GM23338 (cell line): ENCODE measurements at regions not wholly inside any gene's neighbourhood (a gene's known extent, or its start where the extent isn't known, plus 50 kb on each side); places are given as distances from the start of the nearest gene placed in this dataset.

ENCODE experiments used
- CREB1 ChIP-seq: fragments of 250-450 bp; sonication (Bioruptor Pico); IDR thresholded peaks from 2 replicates; pipeline ENCODE4 v1.5.0; 2020; ENCODE audit warnings: low read depth, mild to moderate bottlenecking, moderate library complexity
- EZH2 ChIP-seq: fragments of 200-600 bp; sonication (generic); IDR thresholded peaks from one replicate; pipeline ENCODE4 v1.8.0; 2017; ENCODE audit warnings: antibody characterized with exemption, mild to moderate bottlenecking, low read depth; ENCODE audit not compliant: unreplicated experiment
- EZH2phosphoT487 ChIP-seq: fragments of 200-600 bp; sonication (generic); IDR thresholded peaks from one replicate; pipeline ENCODE4 v1.8.1; 2018; ENCODE audit warnings: antibody characterized with exemption; ENCODE audit not compliant: unreplicated experiment
- JUNB ChIP-seq: IDR thresholded peaks from one replicate; pipeline ENCODE4 v1.6.1; 2016; ENCODE audit warnings: antibody characterized with exemption; ENCODE audit not compliant: unreplicated experiment
- NANOG ChIP-seq: IDR thresholded peaks from 2 replicates; pipeline ENCODE4 v1.6.1; 2016; ENCODE audit warnings: antibody characterized with exemption, borderline replicate concordance
- POLR2AphosphoS5 ChIP-seq: IDR thresholded peaks from 2 replicates; pipeline ENCODE4 v1.6.1; 2016; ENCODE audit warnings: antibody characterized with exemption, low read depth
- ZNF114 ChIP-seq: fragments of 250-450 bp; sonication (Bioruptor Pico); IDR thresholded peaks from 2 replicates; pipeline ENCODE4 v1.5.0; 2020; ENCODE audit warnings: mild to moderate bottlenecking, moderate library complexity
- ZNF331 ChIP-seq: fragments of 250-450 bp; sonication (Bioruptor Pico); IDR thresholded peaks from 2 replicates; pipeline ENCODE4 v1.5.0; 2020; ENCODE audit warnings: low read depth, mild to moderate bottlenecking, moderate library complexity
- TF ChIP-seq, protein P1 (sequence below), 2 experiments: fragments of 200-600 bp in 1 of 2; sonication (generic) in 1 of 2; conservative IDR thresholded peaks; 2 replicates each; pipeline versions ENCODE4 v1.5.1 to v1.6.1; 2016 to 2017; ENCODE audit warnings: antibody characterized with exemption in 2 of 2, low read depth in 2 of 2, mild to moderate bottlenecking in 2 of 2, moderate library complexity in 1 of 2
- TF ChIP-seq, protein P2 (sequence below): IDR thresholded peaks from one replicate; pipeline ENCODE4 v1.6.1; 2018; ENCODE audit warnings: antibody characterized with exemption; ENCODE audit not compliant: unreplicated experiment
- TF ChIP-seq, protein P3 (sequence below): IDR thresholded peaks from 2 replicates; pipeline ENCODE4 v1.6.1; 2016; ENCODE audit warnings: antibody characterized with exemption
- TF ChIP-seq, protein P4 (sequence below): fragments of 250-450 bp; sonication (Bioruptor Pico); IDR thresholded peaks from 2 replicates; pipeline ENCODE4 v1.5.0; 2020; ENCODE audit warnings: mild to moderate bottlenecking, moderate library complexity

DNA sequence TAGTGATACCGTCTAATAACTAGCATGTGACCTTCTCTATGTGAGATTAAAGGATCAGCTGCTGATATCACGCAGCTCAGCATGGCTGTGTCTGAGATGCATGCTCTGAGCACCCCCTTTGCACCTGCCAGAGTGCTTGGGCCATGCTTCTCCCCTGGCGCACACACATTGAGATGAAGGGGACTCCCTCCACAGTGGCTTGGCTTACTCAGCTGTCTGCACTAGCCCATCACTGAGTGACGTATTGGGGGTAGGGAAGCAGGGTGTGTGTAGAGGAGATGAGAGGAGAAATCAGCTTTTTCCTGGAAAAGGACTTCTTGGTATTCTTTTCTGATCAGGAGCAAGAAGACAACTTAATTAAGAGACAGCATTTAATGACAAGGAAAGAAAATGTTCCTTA, 216.5 kb downstream of the BLID start:
- TF ChIP-seq, protein P1, sequence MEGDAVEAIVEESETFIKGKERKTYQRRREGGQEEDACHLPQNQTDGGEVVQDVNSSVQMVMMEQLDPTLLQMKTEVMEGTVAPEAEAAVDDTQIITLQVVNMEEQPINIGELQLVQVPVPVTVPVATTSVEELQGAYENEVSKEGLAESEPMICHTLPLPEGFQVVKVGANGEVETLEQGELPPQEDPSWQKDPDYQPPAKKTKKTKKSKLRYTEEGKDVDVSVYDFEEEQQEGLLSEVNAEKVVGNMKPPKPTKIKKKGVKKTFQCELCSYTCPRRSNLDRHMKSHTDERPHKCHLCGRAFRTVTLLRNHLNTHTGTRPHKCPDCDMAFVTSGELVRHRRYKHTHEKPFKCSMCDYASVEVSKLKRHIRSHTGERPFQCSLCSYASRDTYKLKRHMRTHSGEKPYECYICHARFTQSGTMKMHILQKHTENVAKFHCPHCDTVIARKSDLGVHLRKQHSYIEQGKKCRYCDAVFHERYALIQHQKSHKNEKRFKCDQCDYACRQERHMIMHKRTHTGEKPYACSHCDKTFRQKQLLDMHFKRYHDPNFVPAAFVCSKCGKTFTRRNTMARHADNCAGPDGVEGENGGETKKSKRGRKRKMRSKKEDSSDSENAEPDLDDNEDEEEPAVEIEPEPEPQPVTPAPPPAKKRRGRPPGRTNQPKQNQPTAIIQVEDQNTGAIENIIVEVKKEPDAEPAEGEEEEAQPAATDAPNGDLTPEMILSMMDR (conservative IDR thresholded peaks at IDR 0.05; ENCODE audit: low read depth in 2 of 2) = no peak
- TF ChIP-seq POLR2AphosphoS5 (no peak), ZNF114 (no peak), EZH2phosphoT487 (no peak), JUNB (no peak), EZH2 (no peak), NANOG (no peak), CREB1 (CRISPR knock-in tag) (no peak), ZNF331 (CRISPR knock-in tag) (no peak)
- TF ChIP-seq, protein P2, sequence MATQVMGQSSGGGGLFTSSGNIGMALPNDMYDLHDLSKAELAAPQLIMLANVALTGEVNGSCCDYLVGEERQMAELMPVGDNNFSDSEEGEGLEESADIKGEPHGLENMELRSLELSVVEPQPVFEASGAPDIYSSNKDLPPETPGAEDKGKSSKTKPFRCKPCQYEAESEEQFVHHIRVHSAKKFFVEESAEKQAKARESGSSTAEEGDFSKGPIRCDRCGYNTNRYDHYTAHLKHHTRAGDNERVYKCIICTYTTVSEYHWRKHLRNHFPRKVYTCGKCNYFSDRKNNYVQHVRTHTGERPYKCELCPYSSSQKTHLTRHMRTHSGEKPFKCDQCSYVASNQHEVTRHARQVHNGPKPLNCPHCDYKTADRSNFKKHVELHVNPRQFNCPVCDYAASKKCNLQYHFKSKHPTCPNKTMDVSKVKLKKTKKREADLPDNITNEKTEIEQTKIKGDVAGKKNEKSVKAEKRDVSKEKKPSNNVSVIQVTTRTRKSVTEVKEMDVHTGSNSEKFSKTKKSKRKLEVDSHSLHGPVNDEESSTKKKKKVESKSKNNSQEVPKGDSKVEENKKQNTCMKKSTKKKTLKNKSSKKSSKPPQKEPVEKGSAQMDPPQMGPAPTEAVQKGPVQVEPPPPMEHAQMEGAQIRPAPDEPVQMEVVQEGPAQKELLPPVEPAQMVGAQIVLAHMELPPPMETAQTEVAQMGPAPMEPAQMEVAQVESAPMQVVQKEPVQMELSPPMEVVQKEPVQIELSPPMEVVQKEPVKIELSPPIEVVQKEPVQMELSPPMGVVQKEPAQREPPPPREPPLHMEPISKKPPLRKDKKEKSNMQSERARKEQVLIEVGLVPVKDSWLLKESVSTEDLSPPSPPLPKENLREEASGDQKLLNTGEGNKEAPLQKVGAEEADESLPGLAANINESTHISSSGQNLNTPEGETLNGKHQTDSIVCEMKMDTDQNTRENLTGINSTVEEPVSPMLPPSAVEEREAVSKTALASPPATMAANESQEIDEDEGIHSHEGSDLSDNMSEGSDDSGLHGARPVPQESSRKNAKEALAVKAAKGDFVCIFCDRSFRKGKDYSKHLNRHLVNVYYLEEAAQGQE = no peak
- TF ChIP-seq, protein P3, sequence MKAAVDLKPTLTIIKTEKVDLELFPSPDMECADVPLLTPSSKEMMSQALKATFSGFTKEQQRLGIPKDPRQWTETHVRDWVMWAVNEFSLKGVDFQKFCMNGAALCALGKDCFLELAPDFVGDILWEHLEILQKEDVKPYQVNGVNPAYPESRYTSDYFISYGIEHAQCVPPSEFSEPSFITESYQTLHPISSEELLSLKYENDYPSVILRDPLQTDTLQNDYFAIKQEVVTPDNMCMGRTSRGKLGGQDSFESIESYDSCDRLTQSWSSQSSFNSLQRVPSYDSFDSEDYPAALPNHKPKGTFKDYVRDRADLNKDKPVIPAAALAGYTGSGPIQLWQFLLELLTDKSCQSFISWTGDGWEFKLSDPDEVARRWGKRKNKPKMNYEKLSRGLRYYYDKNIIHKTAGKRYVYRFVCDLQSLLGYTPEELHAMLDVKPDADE = no peak
- TF ChIP-seq, protein P4, sequence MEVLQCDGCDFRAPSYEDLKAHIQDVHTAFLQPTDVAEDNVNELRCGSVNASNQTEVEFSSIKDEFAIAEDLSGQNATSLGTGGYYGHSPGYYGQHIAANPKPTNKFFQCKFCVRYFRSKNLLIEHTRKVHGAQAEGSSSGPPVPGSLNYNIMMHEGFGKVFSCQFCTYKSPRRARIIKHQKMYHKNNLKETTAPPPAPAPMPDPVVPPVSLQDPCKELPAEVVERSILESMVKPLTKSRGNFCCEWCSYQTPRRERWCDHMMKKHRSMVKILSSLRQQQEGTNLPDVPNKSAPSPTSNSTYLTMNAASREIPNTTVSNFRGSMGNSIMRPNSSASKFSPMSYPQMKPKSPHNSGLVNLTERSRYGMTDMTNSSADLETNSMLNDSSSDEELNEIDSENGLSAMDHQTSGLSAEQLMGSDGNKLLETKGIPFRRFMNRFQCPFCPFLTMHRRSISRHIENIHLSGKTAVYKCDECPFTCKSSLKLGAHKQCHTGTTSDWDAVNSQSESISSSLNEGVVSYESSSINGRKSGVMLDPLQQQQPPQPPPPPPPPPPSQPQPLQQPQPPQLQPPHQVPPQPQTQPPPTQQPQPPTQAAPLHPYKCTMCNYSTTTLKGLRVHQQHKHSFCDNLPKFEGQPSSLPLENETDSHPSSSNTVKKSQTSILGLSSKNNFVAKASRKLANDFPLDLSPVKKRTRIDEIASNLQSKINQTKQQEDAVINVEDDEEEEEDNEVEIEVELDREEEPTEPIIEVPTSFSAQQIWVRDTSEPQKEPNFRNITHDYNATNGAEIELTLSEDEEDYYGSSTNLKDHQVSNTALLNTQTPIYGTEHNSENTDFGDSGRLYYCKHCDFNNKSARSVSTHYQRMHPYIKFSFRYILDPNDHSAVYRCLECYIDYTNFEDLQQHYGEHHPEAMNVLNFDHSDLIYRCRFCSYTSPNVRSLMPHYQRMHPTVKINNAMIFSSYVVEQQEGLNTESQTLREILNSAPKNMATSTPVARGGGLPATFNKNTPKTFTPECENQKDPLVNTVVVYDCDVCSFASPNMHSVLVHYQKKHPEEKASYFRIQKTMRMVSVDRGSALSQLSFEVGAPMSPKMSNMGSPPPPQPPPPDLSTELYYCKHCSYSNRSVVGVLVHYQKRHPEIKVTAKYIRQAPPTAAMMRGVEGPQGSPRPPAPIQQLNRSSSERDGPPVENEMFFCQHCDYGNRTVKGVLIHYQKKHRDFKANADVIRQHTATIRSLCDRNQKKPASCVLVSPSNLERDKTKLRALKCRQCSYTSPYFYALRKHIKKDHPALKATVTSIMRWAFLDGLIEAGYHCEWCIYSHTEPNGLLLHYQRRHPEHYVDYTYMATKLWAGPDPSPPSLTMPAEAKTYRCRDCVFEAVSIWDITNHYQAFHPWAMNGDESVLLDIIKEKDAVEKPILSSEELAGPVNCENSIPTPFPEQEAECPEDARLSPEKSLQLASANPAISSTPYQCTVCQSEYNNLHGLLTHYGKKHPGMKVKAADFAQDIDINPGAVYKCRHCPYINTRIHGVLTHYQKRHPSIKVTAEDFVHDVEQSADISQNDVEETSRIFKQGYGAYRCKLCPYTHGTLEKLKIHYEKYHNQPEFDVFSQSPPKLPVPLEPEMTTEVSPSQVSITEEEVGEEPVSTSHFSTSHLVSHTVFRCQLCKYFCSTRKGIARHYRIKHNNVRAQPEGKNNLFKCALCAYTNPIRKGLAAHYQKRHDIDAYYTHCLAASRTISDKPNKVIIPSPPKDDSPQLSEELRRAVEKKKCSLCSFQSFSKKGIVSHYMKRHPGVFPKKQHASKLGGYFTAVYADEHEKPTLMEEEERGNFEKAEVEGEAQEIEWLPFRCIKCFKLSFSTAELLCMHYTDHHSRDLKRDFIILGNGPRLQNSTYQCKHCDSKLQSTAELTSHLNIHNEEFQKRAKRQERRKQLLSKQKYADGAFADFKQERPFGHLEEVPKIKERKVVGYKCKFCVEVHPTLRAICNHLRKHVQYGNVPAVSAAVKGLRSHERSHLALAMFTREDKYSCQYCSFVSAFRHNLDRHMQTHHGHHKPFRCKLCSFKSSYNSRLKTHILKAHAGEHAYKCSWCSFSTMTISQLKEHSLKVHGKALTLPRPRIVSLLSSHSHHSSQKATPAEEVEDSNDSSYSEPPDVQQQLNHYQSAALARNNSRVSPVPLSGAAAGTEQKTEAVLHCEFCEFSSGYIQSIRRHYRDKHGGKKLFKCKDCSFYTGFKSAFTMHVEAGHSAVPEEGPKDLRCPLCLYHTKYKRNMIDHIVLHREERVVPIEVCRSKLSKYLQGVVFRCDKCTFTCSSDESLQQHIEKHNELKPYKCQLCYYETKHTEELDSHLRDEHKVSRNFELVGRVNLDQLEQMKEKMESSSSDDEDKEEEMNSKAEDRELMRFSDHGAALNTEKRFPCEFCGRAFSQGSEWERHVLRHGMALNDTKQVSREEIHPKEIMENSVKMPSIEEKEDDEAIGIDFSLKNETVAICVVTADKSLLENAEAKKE (CRISPR knock-in tag) = no peak
